HG03159 (cell line): ENCODE measurements at regions not wholly inside any gene's neighbourhood (a gene's known extent, or its start where the extent isn't known, plus 50 kb on each side); places are given as distances from the start of the nearest gene placed in this dataset.

Source experiments
- ATAC-seq: cut with Tn5 transposase; IDR thresholded peaks from one replicate; pipeline ENCODE4 v1.9.1; 2021; ENCODE audit warnings: mild to moderate bottlenecking, moderate library complexity; ENCODE audit not compliant: unreplicated experiment

DNA sequence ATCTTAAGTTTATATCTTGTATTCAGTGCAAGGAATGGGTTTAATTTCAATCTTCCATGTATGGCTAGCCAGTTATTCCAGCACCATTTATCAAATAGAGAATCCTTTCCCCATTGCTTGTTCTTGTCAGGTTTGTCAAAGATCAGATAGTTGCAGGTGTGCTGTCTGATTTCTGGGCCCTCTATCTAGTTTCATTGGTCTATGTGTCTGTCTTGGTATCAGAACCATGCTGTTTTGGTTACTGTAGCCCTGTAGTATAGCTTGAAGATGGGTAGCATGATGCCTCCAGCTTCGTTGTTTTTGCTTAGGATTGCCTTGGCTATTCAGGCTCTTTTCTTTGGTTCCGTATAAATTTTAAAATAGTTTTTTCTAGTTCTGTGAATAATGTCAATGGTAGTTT is 200.0 kb downstream of the MANEA start:
- ATAC-seq = no peak

- ATAC-seq = no peak
Observed at GRCh38 chr6:95780037-95780436, 202.7 kb downstream of the MANEA start.

DNA sequence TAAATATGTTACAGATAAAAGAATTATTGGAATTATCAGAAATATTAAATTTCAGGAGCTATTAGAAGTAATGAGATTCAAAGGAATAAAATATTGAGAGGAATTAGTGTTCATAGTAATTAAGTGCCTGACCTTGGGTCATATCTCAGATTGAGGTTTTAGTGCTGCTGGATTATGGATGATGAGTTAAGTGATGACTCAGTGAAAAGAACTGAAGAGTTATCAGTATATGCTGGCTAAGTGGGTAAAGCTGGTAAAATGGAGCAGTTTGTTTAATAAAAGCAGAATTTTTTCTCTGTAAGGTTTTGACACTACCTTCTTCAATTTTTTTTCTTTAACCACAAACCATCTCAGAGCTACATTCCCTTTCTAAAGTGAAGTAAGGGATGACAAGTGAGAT is 206.7 kb downstream of the MANEA start:
- ATAC-seq = no peak

- peak; percentile 64 for ATAC-seq
Observed at GRCh38 chr6:95784869-95785268, 207.5 kb downstream of the MANEA start.

DNA sequence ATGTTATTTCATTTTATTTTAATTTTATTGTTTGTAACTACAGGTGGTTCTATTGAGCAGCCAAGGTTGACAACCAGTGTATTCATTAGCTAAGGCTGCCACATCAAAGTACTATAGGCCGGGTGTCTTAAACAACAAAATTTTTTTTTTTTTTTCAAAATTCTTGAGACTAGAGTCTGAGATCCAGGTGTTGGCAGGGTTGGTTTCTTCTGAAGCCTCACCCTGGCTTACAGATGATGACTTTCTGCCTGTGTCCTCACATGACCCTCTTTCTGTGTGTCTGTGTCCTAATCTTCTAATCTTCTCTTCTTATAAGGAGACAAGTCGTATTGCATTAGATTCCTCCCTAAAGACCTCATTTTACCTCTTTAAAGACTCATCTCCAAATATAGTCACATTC is 208.4 kb downstream of the MANEA start:
- ATAC-seq = no peak

DNA sequence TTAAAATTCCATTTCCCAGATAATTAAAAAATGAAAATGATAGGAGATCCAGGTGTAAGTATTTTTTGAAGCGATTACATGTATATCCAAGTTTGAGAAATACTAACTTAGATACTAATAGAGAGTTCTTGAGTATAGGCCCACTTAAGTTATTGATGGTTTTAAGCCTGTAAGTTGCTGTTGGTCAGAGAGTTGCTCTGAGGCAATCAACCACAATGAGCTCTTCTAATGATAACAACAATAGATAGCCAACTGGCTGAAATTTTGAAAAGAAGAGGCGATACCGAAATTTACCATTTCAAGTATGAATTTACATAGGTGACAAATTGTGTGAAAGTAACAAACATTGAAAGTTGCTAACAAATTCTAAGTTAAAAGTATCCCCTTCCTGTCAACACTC is 209.5 kb downstream of the MANEA start:
- no peak for ATAC-seq

DNA sequence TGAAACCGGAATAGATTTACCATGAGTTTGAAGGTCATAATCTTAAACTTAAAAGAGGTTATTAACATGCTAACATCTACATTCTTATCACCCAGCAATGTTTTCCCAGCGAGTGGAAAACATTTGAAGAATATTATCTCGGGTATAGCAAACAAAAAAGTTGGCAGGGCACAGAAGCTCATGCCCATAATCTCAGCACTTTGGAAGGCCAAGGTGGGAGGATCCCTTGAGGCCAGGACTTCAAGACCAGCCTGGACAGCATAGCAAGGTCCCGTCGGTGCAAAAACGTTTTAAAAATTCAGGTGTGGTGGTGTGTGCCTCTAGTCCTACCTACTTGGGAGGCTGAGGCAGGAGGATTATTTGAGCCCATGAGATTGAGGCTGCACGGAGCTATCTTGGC is 213.5 kb downstream of the MANEA start:
- ATAC-seq = no peak

- no peak for ATAC-seq
Observed at GRCh38 chr6:95794749-95795148, 217.4 kb downstream of the MANEA start.

- ATAC-seq = no peak
Observed at GRCh38 chr6:95795927-95796326, 218.6 kb downstream of the MANEA start.

DNA sequence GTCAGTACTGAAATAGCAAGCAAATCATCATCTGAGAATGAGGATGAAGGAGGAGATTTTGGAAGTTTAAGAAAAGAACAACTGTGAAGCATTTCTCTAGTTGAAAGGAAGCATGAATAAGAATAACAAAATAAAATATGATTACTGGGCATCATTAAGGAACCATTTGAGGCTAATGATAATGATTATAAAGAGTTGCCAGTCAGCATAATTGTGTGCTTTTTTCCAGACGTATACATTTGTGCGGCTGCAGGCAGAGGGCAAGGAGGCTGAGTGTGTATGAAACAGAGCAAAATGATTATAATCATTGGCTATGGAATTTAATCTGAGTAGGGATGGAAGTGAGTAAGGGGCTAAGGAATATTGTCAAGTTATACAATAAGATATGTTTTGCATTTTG is 218.7 kb upstream of the FUT9 start:
- ATAC-seq = no peak

- no peak for ATAC-seq
Observed at GRCh38 chr6:95802978-95803377, 212.8 kb upstream of the FUT9 start.

DNA sequence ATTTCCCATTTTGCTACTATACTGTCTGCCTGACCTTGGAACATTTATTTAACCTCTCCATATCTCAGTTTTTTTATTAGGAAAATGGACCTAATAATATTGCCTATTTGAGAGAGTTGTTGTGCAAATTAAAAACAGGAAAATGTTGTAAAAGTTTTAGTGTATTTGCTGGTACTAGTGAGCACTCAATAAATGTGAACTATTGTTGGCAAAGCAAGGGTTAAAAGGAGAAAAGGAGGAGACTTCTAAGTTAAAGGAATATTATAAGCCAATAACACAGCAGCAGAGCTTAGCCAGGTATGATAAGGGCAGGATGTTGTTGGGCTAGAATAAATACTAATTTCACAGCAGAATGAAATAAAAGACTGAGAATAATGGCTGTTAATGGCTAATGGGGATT is 211.9 kb upstream of the FUT9 start:
- ATAC-seq = no peak

- peak; percentile 81 for ATAC-seq
Observed at GRCh38 chr6:95804847-95805541, 210.8 kb upstream of the FUT9 start.

DNA sequence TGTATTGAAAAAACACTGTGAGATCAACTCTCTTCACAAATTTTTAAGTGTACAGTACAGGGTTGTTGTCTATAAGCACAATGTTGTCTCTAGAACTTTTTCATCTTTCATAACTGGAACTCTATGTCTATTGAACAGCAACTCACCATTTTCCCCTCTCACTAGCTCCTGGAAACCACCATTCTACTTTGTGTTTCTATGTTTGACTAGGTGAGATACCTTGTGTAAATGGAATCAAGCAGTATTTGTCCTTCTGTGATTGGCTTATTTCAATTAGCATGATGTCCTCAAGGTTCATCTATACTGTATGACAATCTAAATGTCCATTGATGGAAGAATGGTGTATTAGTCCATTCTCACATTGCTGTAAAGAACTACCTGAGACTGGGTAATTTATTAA is 210.1 kb upstream of the FUT9 start:
- peak; percentile 45 for ATAC-seq

- ATAC-seq = no peak
Observed at GRCh38 chr6:95815389-95816056, 200.3 kb upstream of the FUT9 start.

GRCh38 chr6:95819461-95819860 is 196.3 kb upstream of the FUT9 start:
- no peak for ATAC-seq

GRCh38 chr6:95819939-95820338 is 195.8 kb upstream of the FUT9 start:
- ATAC-seq = no peak

DNA sequence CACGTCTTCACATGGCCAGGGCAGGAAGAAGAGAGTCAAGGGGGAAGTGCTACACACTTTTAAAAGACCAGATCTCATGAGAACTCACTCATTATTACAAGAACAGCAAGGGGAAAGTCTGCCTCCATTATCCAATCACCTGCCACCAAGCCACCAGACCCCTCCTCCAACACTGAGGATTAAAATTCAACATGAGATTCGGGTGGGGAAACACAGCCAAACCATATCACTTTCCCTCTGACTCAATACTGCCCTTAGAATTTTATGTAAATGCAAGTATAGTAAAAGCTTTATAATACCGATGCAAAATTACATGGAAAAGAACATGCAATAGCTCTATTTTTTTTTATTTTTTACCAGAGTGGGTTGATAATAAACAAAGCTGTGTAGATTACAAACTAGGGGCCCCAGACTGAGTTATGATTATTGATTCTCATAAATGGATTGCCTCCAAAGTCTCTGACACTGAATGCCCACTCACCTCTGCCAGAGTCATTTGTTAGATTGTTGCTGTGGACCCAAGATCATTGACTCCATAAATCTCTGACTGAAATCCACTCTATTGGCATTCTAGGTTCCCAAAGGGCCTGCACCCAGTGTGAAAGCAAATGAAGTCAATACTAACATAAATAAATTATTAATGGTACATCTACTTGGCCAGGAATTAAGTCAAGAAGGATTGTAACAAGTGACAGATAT is 184.8 kb upstream of the FUT9 start:
- ATAC-seq = no peak

DNA sequence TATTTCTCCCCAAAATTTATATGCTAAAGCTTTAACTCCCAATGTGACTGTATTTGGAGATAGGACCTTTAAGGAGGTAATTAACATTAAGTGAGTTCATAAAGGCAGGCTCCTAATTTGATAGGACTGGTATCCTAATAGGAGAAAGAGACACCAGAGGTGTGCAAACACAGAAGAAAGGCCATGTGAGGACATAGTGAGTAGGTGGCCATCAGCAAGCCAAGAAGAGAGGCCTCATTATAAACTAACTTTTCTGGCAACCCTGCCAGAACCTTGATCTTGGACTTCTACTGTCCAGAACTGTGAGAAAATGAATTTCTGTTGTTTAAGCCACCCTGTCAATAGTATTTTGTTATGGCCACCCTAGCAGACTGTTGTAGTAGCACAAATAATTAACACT is 177.9 kb upstream of the FUT9 start:
- ATAC-seq = no peak

DNA sequence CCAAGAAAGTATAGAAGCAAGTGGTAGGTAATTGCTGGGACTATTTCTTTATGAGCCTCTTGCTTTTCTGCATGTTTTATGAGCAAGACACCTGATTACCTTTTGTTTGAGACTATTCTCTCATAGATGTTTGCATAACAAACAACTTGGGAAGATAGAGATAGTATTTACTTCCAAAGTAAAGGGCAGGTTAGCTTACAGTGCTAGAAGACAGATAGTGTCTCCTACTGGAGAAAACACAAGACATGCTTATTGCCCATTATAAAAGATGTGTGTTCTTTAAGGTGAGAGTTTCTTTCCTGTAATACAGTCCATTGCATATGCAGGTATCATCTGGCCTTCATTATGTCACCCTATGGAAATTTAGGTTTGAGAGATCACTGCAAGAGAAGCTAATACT is 174.2 kb upstream of the FUT9 start:
- ATAC-seq = no peak

DNA sequence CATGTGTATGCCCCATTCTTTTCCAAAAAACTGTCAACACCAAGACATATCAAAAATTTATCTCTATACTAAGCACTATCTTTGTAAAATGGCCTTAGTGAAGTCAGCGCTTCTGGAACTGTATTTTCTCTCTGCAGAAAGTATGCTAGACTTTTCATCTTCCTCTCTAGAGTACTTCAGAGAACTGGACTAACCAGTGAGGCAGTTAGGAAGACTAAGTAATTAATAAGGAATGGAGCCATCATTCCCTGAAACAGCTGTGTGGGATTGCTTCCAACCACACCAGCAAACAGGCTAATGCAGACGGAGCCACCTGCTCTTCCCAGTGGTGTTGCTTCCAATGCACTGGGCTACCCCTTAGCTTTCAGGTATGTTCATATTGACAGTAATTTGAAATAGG is 169.1 kb upstream of the FUT9 start:
- no peak for ATAC-seq

- no peak for ATAC-seq
Observed at GRCh38 chr6:95847061-95847460, 168.7 kb upstream of the FUT9 start.
